ENCODE measurements at regions not wholly inside any gene's neighbourhood (a gene's known extent, or its start where the extent isn't known, plus 50 kb on each side); places are given as distances from the start of the nearest gene placed in this dataset.
"Not testable (repeated sequence)": the region's sequence is repeated elsewhere in the genome, so short reads cannot be mapped to it uniquely, and the experiment has no call there.

DNA sequence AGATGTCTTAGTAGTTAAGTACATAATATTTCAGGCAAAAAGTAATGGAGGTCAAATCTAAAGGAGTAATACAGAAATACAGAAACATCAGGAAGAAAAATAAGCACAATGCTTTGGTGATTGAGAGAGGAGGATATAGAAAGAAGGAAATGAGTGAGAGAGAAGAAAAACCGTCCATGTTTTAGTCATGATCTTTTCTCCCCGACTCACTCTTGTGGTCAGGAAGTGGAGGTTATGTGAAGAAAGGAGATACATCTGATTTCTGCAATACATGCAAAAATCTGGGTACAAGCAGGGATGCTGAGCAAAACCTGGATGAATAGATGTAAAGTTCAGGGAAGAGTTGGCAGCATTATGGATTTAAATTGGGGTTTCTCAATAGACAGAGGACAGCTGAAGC is 1122.5 kb downstream of the SORCS3 start:
- DNase-seq = no peak

DNA sequence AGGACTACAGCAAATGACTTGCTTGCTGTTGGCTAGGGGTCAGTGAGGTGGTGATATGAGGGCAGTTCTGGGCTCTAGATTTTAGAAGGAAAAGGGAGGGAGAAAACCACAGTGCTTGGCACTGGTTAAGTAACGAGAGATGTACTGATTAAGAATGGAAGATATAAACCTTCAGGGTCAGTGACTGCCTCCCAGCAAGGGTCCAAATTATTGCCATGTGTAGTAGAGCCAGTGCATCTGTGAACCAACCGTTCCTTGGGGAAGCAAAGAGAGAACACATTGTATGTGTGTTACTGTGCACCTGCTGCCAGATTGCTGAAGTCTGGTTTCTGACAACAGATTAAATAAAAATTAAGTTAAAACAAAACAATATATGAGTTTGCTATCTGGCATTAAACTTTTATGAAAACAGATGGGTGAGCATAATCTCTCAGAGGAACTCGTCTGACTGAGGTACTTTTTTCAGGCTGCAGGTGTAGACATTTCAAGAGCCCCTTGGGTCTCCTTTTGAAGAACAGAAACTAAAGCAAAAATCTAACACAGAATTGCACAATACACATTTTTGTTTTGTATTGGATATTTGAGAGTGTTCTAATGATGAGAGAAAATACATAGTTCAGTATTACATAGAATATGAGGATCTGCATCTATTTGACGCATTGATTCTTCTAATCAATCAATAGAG is 1120.6 kb downstream of the SORCS3 start:
- no peak for DNase-seq

DNA sequence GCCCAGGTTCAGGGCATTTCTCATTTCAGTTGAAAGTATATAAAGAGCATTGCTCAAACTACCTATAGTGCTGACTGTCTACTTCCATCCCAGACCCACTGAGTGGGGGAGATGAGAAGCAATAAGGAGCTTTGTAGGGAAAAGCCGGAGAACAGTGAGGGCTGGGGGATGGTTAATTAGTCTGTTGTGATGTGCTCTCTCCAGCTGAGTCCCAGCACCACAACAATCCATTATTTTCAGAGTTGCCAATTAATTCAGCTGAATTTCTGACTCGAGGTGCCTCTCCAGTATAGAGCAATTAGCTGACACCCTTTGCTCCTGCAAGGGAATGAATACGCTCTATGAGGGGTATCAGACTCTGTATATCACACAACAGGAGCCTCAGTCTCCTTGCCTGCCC is 1118.6 kb downstream of the SORCS3 start:
- no peak for DNase-seq

DNA sequence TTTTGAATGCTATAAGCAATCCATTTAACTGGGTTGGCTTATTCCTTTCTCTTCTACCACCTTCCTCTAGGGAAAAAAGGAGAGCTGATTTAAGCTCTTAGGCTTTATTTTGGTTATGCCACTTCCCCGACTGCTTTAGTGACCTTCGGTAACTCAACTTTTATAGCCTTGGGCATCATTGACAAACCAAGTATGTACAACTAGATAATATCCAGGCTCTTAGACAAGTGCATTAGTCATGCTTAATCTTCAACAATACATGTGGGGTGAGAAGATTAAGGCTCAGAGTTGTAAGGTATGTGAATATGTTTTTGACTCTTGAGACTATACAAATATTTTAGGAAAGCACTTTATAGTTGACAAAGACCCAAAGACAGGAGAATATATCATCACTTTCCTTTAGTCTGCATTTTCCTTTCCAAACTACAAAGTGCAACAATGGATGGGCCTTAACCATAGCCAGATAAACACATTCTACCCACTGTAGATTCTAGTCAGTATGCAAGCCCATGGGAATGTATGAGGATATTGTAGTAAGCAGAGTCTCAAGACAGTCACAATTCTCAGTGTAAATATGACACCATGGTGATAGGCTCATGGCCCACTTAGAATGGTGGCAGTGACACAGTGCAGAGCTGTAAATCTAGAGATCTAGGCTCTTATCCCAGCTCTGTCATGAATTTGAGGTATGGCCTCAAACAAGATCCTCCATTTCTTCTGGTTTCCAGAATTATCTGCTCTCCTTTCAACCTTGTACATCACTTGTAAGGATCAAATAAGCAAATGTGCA is 1117.3 kb downstream of the SORCS3 start:
- DNase-seq = no peak

DNA sequence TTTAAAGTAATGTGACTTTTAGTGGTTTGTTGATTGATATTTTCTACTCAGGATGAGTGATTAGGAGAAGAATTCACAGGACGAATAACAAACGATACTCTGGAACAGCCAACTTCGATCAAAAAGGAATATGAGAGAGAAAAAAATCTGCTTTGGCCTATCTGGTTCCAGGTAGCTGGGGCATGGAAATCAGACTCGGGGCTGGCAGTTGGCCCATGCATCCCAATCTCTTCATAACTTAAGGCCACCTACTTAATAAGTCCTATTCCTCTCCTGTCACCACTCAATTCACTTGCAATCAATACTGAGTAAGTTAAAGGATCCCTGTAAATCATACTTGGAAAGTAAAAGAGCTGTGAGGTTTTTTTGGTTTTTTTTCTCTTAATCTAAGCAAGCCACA is 1116.2 kb downstream of the SORCS3 start:
- no peak for DNase-seq

DNA sequence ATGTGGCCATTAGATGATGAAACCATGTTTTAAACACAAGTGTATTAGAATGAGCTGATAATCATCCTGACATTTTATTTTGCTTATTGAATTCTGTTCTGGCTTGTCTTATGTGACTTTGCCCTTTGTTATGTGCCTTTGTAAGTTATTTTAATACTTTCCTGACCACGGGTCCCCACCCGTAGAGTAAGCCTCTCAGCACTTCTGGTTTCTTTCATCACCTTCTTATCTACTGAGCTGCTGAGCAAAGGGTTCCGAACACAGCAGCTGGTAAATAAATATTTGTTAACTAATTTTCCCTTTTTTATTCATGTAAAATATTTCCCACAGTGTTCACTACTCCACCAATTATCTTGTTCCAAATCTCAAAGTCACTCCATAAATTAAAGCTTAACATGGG is 1115.3 kb downstream of the SORCS3 start:
- no peak for DNase-seq

DNA sequence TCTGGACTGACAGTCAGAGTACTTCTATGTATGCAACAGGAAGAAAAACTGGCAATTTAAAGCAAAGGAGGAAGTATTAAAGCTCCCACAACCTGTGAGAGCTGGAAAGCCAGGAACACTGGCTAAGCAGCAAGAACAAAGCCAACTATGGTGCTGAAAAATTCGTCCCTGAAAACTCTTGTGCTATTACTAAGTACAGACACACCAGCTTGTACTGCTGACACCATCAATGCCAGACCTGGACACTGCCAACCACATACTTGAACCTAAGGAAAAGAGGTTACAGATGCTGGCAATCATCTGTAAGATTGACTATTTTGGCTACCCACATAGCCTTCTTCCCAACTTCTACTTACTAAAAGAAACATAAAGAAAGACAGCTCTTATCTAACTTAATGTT is 1110.6 kb downstream of the SORCS3 start:
- DNase-seq = no peak

DNA sequence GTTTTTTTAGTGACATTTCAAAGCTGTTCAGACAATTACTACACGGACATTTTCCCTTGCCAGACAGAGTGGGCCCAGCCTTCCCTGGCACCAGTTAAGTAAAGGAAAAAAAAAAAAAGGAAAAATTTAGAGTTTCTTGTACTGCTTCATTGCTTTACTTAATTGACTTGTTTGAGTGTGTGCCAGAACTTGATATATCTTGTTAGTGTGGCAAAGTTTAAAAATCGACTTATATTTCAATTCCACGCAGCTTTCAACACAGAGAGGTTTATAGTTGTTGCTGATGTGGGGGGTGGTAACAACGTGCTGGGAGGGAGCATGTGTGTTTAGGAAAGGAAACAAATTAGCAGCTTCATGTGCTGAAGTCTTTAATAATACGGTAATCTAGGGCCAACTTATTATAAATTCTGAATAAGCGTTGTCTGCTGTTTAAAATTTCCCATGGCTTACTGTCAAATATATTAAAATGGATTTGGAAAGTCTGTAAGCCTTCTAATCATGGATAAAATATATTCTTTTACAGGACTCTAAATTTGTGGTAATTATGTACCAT is 1104.6 kb downstream of the SORCS3 start:
- no peak for DNase-seq

DNA sequence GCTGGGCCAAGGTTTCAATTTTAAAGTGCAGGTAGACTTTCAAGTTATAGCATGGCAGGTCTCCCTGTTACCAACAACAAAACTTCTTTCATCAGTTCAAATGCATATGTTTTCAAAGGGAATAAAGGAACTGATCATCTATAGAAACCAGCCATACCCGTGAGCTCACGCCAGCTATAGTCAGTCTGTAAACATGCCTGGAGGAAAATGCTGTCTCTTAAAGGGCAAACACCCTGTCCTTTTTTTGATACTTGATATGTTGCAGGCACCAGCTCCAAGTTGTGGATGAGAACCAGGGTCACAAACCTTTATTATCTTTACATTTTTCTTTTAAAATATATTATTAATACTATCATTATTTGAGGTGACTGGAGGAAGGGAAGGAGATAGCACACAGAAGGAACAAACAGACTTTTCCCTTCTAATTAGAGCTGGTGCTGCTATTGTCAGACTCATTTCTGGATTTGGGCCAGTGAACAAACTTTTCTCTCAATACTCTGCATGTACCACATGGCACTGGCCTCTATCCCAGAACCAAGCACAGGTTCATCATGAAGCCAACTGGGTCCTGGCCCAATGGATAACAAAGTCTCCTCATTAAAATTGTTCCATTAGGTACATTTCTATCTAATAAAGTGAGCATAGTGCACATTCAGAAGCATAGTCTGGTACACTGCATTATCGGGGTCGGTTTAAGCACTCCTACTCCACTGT is 1102.4 kb downstream of the SORCS3 start:
- no peak for DNase-seq

DNA sequence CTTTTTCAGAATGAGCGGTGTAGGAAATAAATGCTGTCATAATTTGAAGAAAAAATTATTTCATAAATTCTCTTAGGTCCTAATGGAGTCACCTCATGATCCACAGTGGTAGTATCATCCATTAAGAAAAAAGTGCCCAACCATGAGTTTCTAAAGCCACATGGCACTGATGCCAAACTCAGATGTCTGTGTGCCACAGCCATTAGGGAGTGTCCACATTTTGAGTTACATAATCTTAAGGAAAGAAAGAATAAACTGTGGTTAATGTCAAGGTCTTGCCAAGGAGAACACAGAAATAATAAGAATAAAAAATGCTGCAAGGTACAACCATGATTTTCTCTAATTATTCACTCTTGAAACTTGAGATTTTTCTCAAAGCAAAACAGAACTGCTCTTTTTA is 1101.8 kb downstream of the SORCS3 start:
- DNase-seq = no peak

DNA sequence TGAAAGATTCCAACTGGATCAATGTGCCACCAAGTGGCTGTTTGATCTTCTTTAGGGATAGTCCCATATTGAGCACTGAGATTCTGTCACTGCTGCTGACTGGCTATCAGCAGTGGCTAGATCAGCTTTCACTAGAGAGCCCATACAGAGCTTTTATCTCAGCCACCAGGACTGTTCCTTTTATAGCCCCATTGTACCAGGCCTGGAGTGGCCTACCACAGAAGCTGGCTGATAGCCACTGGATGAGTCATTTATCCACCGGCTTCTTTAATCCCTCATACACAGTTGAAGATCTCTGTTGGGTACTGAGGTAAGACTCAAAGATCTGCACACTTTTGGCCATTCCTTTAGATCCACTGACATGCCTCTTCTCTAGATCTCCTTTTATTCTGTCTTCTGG is 1101.1 kb downstream of the SORCS3 start:
- DNase-seq = no peak

DNA sequence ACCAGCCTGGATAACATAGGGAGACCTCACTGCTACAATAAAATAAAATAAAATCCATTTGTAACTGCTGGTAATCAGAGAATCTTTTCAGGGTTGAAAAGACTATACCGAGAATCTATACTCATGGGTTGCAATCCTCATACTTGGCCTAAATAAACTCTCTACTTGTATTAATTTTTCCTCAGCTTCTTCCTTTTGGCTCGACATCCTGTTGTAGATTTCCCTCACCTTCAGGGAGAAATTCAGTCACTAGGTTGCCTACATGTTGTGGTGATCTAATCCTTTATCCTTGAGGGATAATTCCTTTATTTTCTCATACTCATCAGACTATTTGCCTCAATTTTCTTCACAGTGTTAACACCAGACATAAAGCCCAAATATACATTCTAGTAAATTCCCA is 1093.4 kb downstream of the SORCS3 start:
- no peak for DNase-seq

DNA sequence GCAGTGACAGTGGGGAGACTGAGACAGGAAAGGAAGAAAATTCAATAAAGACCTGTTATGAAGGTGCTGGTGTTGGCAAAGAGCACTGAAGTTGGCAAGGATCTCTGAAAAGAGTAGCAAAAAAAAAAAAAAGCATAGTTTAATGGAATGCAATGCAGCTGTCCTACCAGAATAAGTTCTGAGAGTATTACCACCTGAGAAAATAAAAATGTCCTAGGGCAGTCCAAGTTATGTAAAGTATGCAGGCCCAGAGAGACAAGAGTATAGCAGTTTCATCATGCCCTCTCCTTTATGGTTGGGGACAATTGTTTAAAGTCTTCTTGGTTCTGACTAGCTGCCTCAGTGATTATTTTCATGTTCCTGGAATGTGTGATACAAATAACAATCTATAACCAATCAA is 1092.8 kb downstream of the SORCS3 start:
- DNase-seq = no peak

DNA sequence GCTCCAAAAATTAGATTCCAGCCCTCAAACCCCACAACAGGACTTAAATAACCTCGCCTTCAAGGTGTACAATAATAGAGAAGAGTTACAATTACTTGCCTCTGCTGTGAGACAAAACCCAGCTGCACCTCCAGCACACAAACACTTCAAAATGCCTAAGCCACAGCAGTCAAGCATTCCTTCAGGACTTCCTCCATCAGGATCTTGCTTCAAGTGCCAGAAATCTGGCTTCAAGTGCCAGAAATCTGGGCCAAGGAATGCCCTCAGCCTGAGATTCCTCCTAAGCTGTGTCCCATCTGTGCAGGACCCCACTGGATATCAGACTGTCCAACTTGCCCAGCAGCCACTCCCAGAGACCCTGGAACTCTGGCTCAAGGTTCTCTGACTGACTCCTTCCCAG is 1088.3 kb downstream of the SORCS3 start:
- DNase-seq = no peak

DNA sequence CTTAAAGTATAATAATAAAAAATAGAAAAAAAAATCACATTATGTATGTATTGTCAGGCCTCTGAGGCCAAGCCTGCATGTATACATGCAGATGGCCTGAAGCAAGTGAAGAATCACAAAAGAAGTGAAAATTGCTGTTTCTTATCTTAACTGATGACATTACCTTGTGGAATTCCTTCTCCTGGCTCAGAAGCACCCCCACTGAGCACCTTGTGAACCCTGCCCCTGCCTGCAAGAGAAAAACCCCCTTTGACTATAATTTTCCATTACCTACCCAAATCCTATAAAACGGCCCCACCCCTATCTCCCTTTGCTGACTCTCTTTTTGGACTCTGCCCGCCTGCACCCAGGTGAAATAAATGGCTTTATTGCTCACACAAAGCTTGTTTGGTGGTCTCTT is 1086.5 kb downstream of the SORCS3 start:
- DNase-seq = not testable (repeated sequence)

DNA sequence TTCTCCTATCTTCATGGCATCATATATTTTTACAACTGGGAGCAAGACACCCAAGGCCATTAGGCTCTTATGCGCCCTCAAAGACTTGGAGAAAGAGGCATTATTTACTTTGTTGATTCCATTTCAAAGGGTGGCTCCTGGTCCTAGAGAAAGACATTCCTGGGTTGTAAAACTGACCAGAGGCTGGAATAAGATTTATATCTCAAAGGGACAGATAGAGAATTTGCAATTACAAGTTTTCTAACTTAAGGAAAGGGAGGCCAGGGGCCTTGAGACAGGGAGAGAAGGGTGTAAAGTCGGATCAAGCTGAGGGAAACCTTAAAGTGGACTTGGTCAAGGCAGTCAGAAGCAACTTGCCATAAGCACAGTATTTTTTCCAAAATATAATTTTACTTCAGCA is 1086.0 kb downstream of the SORCS3 start:
- no peak for DNase-seq

DNA sequence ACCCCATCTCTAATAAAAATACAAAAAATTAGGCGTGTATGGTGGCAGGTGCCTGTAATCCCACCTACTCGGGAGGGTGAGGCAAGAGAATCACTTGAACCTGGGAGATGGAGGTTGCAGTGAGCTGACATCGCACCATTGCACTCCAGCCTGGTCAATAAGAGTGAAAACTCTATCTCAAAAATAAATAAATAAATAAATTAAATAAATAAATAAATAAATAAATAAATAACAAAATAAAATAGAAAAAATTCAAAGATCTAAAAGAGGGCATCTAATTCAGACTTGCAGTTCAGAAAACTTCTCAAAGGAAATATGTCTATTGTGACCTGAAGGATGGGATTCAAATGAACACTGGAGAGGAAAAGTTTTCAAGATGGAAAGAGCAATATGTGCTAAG is 1085.1 kb downstream of the SORCS3 start:
- no peak for DNase-seq

DNA sequence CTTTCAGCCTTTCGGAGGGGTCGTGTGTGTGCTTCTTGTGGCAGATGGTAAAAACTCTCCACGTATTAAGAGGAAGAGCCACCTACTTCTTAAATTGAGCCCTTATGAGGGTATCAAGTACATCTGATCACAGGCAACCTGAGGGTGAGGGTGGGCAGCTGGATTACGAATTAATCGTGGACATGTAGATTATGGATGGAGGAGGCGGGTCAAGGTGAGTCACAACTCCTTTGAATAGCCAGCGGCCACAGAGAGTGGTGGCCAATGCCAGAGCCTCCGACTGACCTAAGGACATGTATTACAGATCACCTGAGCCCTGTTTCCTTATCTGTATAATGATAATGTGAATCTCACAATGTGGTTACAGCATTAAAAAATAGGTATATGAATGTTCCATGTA is 1083.9 kb downstream of the SORCS3 start:
- no peak for DNase-seq

DNA sequence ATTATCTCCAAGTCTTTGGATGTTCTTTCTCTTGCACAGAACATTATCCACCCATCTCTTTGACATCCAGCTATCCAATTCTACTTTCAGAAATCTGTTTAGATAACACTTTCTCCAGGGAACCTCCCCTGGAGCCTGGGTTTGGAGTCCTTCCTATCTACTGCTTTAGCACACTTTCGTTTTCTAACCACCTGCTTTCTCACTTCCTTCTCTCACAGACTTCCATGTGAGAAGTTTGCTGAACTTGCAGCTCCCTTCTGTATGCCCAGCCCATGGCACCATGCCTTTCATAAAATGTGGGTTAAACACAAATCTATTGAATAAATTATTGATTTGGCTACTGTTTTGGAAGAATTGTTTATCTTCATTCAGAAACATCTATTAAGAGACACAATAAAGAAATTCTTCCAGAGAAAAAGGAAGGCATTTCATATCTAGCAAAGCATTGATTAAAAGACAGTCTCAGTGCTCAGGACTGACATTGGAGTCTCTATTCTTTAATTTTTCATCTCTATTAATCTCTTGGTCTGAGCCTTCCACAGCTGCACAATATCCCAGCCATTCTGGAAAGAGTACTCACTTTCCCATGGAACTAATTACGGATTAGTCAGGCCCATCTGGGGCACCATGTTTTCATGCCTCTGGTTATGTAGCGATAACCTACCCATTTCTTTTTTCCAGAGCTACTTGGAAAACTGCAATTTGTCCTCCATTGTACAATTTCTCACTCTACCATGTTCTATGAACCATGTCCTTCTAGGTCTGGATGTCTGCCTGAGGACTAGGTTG is 1077.3 kb downstream of the SORCS3 start:
- DNase-seq = no peak

DNA sequence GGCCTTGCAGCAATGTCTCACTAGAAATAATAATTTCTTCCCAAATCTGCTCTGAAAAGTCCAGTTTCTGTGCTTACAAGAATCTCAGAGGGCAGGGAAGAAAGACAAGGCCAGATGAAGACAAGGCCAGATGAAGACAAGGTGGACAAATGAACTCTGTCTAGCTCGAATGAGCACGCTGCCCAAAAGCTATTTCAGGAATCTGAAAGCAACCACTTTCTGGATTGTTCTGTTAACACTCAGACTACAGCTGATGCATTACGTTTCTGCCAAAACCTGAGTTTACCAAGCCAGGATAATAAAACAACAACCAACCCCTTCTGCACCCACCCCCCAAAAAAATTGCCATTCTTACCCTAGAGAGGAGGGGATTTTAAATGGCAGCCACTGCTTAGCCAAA is 1073.6 kb downstream of the SORCS3 start:
- DNase-seq = no peak

DNA sequence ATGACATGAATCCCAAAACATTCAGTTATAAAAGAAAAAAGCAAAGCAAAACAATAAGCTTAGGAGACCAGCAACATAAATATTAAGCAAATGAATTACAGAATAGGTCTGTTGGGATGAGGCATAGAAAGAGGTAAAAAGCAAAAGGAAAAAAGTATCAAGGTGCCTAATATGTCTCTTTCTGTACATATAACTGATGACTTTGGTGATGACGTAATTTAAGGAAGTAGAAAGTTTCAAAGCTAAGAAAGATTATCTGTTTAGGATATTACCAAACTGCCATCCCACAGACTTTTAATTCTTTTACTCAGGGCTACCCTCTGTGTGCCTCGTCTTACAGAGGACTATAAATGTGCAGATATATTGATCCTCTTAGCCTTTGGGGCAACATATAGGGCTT is 1066.5 kb downstream of the SORCS3 start:
- no peak for DNase-seq

DNA sequence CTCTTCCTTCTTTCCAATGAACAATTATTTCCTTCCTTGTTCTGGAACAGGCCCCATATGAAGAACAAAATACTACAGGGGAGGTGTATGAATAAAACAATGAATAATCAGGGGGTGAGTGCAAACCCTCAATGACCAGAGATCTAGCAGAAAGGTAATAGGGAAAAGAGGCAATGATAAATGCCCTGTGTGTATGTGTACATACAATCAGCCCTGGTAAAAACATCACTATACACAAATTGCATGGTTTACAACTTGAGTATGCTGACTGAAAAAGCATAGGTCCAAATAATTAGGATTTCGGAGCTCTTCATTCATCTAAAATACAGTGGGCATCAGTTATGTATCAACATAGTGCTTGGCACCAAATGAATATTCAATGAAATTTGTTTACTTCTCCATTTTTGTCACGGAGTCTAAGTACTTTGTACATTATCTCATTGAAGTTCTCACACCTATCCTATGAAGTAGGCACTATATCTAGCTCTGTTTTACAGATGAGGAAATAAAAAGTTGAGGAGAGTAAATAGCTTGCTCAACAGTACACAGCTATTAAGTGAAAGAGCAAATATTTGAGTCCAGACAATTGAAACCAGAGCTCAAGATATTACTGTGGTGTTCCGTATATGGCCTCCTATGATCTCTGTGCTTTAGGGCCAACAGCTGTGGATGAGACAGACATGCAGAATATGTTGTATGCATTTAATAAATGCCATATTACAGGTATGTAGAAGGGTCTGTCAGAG is 1065.4 kb downstream of the SORCS3 start:
- no peak for DNase-seq
